ENCODE measurements at regions not wholly inside any gene's neighbourhood (a gene's known extent, or its start where the extent isn't known, plus 50 kb on each side); places are given as distances from the start of the nearest gene placed in this dataset.
"Not testable (repeated sequence)": the region's sequence is repeated elsewhere in the genome, so short reads cannot be mapped to it uniquely, and the experiment has no call there.

DNA sequence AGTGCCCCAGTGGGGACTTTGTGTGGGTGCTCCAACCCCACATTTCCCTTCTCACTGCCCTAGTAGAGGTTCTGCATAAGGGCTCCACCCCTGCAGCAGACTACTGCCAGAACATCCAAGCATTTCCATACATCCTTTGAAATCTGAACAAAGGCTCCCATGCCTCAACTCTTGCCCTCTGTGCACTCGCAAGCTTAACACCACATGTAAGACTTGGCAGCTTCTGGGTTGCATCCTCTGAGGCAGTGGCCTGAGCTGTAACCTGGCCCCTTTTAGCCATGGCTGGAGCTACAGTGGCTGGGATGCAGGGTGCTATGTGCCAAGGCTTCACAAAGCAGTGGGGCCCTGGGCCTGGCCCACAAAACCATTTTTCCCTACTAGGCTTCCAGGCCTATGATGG, 128.9 kb downstream of the TYW3 start:
- no peak overlapping the region for H3K4me3 ChIP-seq (ENCODE audit: low read depth, low read length)
- TF ChIP-seq, protein P1, sequence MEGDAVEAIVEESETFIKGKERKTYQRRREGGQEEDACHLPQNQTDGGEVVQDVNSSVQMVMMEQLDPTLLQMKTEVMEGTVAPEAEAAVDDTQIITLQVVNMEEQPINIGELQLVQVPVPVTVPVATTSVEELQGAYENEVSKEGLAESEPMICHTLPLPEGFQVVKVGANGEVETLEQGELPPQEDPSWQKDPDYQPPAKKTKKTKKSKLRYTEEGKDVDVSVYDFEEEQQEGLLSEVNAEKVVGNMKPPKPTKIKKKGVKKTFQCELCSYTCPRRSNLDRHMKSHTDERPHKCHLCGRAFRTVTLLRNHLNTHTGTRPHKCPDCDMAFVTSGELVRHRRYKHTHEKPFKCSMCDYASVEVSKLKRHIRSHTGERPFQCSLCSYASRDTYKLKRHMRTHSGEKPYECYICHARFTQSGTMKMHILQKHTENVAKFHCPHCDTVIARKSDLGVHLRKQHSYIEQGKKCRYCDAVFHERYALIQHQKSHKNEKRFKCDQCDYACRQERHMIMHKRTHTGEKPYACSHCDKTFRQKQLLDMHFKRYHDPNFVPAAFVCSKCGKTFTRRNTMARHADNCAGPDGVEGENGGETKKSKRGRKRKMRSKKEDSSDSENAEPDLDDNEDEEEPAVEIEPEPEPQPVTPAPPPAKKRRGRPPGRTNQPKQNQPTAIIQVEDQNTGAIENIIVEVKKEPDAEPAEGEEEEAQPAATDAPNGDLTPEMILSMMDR (IDR thresholded peaks at IDR 0.05; ENCODE audit: control insufficient read depth, extremely low read depth, insufficient read depth) = no peak
- no peak for DNase-seq (ENCODE audit: low read depth)

DNA sequence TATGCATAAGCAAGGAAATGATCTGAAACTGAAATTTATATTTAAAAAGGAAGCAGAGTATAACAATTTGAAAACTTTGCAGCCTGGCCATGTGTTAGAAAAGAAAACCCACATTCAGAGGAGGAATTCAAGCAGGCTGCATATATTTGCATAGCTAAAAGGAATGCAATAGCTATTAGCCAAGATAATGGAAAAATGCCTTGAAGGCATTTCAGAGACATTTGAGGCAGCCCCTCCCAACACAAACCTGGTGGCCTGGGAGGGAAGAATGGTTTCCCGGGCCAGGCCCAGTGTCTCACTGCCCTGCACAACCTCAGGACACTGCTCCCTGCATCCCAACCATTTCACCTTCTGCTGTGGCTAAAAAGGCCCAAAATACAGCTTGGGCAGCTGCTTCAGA, 136.8 kb downstream of the TYW3 start:
- H3K4me3 ChIP-seq (ENCODE audit: low read depth, low read length) = no peak overlapping the region
- no peak for DNase-seq (ENCODE audit: low read depth)
- TF ChIP-seq, protein P1 (IDR thresholded peaks at IDR 0.05; ENCODE audit: control insufficient read depth, extremely low read depth, insufficient read depth) = no peak

DNA sequence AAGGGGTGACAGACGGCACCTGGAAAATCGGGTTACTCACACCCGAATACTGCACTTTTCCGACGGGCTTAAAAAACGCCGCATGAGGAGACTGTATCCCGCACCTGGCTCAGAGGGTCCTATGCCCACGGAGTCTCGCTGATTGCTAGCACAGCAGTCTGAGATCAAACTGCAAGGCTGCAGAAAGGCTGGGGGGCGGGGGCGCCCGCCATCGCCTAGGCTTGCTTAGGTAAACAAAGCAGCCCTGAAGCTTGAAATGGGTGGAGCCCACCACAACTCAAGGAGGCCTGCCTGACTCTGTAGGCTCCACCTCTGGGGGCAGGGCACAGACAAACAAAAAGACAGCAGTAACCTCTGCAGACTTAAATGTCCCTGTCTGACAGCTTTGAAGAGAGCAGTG, 144.4 kb downstream of the TYW3 start:
- not testable (repeated sequence) for DNase-seq (ENCODE audit: low read depth); H3K4me3 ChIP-seq (ENCODE audit: low read depth, low read length)

DNA sequence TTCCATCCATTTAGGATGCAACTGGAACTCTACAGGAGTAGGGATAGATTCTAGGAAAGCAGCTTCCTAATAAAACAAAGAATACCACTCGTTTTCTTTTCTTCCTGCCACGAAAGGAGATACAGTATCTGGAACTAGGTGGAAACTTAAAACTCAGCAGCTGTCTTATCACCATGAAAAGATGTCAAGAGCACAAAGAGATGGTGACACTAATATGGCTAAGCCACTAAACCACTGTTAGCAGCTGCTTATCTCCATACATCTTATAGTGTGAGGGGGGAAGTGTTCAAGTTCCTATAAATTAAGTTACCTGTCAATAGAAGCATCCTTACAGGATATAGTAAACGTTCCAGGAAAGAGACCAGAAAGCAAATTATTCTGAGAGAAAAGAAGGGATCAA, 162.5 kb downstream of the TYW3 start:
- H3K4me3 ChIP-seq (ENCODE audit: low read depth, low read length) = no peak overlapping the region
- TF ChIP-seq, protein P1 (IDR thresholded peaks at IDR 0.05; ENCODE audit: control insufficient read depth, extremely low read depth, insufficient read depth) = no peak
- no peak for DNase-seq (ENCODE audit: low read depth)

DNA sequence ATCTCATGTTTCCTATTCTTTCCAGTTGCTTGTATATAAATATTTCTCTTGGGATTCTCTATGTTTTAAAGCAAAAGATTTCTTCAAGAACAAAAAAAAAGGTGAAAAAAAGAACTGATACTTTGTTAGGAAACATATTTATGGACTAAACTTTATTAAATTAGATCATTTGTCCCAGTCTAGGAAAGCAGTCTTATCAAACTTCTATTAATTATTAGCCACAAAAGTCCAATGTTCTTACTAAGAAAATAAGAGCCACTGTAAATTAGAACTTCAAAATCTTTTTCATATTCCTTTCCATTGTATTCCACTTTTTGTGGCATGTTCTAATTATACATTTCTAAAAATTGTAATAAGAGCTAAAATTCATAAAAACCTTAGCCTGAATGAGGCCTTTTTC, 175.2 kb downstream of the TYW3 start:
- TF ChIP-seq, protein P1 (IDR thresholded peaks at IDR 0.05; ENCODE audit: control insufficient read depth, extremely low read depth, insufficient read depth) = no peak
- no peak overlapping the region for H3K4me3 ChIP-seq (ENCODE audit: low read depth, low read length)
- DNase-seq (ENCODE audit: low read depth) = no peak

DNA sequence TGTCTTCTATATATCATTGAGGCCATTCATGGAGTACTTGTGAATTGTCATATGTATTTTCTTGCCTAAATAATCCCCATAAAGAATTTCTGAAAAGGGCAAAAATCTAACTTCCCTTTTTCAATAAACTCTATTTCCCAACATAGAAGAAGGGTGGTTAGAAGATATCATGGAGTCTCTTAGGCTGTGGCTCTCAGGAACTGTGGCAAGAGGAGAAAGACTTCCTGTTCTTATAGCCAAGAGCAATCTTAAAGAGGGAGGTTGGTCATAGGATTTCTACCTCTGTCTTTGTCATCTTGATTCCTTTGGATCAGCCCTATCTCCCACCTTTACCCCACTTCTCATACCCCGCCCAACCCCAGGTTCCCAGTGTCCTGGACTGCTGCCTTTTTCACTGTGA, 175.8 kb downstream of the TYW3 start:
- TF ChIP-seq, protein P1 (IDR thresholded peaks at IDR 0.05; ENCODE audit: control insufficient read depth, extremely low read depth, insufficient read depth) = no peak
- no peak for DNase-seq (ENCODE audit: low read depth)
- H3K4me3 ChIP-seq (ENCODE audit: low read depth, low read length) = no peak overlapping the region

DNA sequence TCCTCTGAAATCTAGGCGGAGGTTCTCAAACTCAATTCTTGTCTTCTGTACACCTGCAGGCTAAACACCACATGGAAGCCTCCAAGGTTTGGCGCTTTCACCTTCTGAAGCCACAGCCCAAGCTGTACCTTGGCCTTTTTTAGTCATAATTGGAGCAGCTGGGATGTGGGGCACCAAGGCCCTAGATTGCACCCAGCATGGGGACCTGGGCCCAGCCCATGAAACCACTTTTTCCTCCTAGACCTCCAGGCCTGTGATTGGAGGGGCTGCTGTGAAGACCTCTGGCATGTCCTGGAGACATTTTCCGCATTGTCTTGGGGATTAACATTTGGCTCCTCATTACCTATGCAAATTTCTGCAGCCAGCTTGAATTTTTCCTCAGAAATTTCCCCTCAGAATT, 181.0 kb downstream of the TYW3 start:
- no peak for DNase-seq (ENCODE audit: low read depth)
- H3K4me3 ChIP-seq (ENCODE audit: low read depth, low read length) = no peak overlapping the region
- TF ChIP-seq, protein P1 (IDR thresholded peaks at IDR 0.05; ENCODE audit: control insufficient read depth, extremely low read depth, insufficient read depth) = no peak

DNA sequence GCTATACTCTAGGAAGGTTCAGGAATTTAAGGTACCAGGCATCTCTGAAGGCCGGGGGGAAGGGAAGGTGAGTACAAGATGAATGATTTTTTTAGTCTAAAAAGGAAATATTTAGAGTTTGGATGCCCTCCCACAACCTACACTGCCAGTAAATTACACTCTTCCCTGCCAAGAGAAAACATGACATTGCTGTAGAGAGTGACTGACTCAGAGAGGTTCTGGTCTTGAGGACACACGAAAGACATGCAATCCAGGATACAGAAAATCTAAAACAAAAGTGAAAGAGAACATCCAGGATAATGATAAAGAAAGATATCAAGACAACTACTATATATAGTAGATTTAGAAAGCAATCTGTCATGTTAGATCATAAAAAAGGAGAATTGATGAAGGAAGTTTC, 200.5 kb downstream of the TYW3 start:
- TF ChIP-seq, protein P1 (IDR thresholded peaks at IDR 0.05; ENCODE audit: control insufficient read depth, extremely low read depth, insufficient read depth) = no peak

More for the DNA sequence above, 200.5 kb downstream of the TYW3 start:
- no peak for DNase-seq (ENCODE audit: low read depth)
- no peak overlapping the region for H3K4me3 ChIP-seq (ENCODE audit: low read depth, low read length)

Measured in LNCaP clone FGC (cell line).